ENCODE measurements at regions not wholly inside any gene's neighbourhood (a gene's known extent, or its start where the extent isn't known, plus 50 kb on each side); places are given as distances from the start of the nearest gene placed in this dataset.

DNA sequence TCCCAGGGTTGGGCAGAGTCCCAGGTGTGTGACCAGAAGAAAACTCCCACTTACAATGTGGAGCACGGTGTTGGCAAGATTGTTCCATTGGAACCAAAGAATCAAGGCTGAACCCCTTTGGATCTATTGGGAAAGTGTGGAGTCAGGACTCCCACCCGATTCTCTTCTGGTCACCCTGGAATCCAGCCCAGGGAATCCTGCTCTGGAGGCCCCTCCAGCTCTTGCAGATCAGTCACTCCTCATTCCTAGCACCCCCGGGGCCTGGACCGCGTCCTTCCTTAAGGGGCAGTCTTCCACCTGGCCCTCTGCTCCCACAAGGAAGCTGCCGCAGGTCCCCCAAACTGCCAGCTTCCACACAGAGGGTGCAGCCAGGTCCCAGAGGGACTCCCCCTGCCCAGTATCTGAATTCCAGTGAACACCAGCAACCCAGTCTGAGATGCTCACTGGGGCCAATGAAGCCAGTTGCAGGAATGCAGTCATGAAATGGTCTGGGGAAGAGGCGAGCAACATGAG lies 170.1 kb downstream of the GADD45G start:
- no peak for FAIRE-seq
- H3K9me3 ChIP-seq (ENCODE audit: control insufficient read depth, low read depth, low read length), result no peaks in the 10 kb centered on the region
- no peaks in the 10 kb centered on the region for H3K36me3 ChIP-seq (ENCODE audit: control insufficient read depth in 2 of 2, extremely low read depth in 1 of 2, insufficient read depth in 2 of 2, low read length in 2 of 2)
- H3K4me3 ChIP-seq (ENCODE audit: control insufficient read depth in 2 of 3, extremely low read depth in 1 of 3, insufficient read depth in 2 of 3, low read depth in 1 of 3, low read length in 3 of 3), result no peak overlapping the region
- DNase-seq (ENCODE audit: low read depth, low spot score), result no peak
- no peak overlapping the region for H3K9ac ChIP-seq (ENCODE audit: control insufficient read depth, extremely low read depth, insufficient read depth, low read length)
- dilution Hi-C loops (cut with MboI; ENCODE audit: extremely low pct_ligation_motif_present, low sequenced_read_pairs), result loop anchor here (5.0 kb wide), 1 partner anchor 67 kb away; no protein-coding TSS in a partner anchor
- no peaks in the 10 kb centered on the region for H4K20me1 ChIP-seq (ENCODE audit: control insufficient read depth, extremely low read depth, insufficient read depth, low read length)
- H3K4me2 ChIP-seq (ENCODE audit: control insufficient read depth, extremely low read depth, insufficient read depth, low read depth, low read length), result no peak overlapping the region
- H3K79me2 ChIP-seq (ENCODE audit: control insufficient read depth, insufficient read depth, low read length), result no peaks in the 10 kb centered on the region
- H2AFZ ChIP-seq (ENCODE audit: control insufficient read depth, low read length), result no peak overlapping the region
- H3K9me1 ChIP-seq (ENCODE audit: control insufficient read depth, extremely low read depth, insufficient read depth, low read length), result no peaks in the 10 kb centered on the region
- no peaks in the 10 kb centered on the region for H3K4me1 ChIP-seq (ENCODE audit: control insufficient read depth, extremely low read depth, insufficient read depth, low read length)
- H3K27ac ChIP-seq (ENCODE audit: control insufficient read depth, insufficient read depth, low read length), result no peak overlapping the region
- TF ChIP-seq CTCF (optimal IDR thresholded peaks at IDR 0.05 in 1 of 3, IDR thresholded peaks at IDR 0.05 in 1 of 3, conservative IDR thresholded peaks at IDR 0.05 in 1 of 3; ENCODE audit: extremely low read depth in 1 of 3, insufficient read depth in 2 of 3, low read length in 3 of 3) (no peak), EZH2 (IDR thresholded peaks at IDR 0.05; ENCODE audit: low read length) (no peak)
- no peaks in the 10 kb centered on the region for H3K27me3 ChIP-seq (ENCODE audit: control insufficient read depth, extremely low read depth, insufficient read depth, low read length)

DNA sequence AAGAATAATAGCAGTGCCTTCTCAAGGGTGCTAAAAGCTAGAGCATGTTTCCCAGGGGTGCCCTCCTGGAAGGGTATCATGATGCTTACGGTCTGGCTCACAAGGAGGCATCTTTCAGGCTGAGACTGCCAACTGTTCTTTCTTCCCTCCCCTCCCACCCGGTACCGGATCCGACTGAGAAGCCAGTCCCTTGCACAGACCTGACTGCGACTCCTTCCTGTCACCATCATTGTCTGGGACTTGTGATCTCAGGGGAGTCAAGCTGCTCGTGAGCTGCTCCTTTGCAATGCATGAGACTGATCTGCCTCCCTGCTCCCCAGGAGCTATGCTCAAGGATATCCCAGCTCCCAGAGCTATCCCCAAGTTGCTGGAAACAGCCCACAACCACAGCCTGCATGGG lies 170.8 kb downstream of the GADD45G start:
- dilution Hi-C loops (cut with MboI; ENCODE audit: extremely low pct_ligation_motif_present, low sequenced_read_pairs), result no loop called here
- Histone ChIP-seq H3K27ac (ENCODE audit: control insufficient read depth, insufficient read depth, low read length) (no peak overlapping the region), H3K4me1 (ENCODE audit: control insufficient read depth, extremely low read depth, insufficient read depth, low read length) (no peaks in the 10 kb centered on the region), H3K9ac (ENCODE audit: control insufficient read depth, extremely low read depth, insufficient read depth, low read length) (no peak overlapping the region), H4K20me1 (ENCODE audit: control insufficient read depth, extremely low read depth, insufficient read depth, low read length) (no peaks in the 10 kb centered on the region), H2AFZ (ENCODE audit: control insufficient read depth, low read length) (no peak overlapping the region), H3K79me2 (ENCODE audit: control insufficient read depth, insufficient read depth, low read length) (no peaks in the 10 kb centered on the region), H3K9me1 (ENCODE audit: control insufficient read depth, extremely low read depth, insufficient read depth, low read length) (no peaks in the 10 kb centered on the region), H3K36me3 (ENCODE audit: control insufficient read depth in 2 of 2, extremely low read depth in 1 of 2, insufficient read depth in 2 of 2, low read length in 2 of 2) (no peaks in the 10 kb centered on the region), H3K4me2 (ENCODE audit: control insufficient read depth, extremely low read depth, insufficient read depth, low read depth, low read length) (no peak overlapping the region), H3K4me3 (ENCODE audit: control insufficient read depth in 2 of 3, extremely low read depth in 1 of 3, insufficient read depth in 2 of 3, low read depth in 1 of 3, low read length in 3 of 3) (no peak overlapping the region), H3K9me3 (ENCODE audit: control insufficient read depth, low read depth, low read length) (no peaks in the 10 kb centered on the region), H3K27me3 (ENCODE audit: control insufficient read depth, extremely low read depth, insufficient read depth, low read length) (no peaks in the 10 kb centered on the region)
- DNase-seq (ENCODE audit: low read depth, low spot score) (no peak), FAIRE-seq (no peak)
- no peak for TF ChIP-seq EZH2 (IDR thresholded peaks at IDR 0.05; ENCODE audit: low read length)
- no peak for TF ChIP-seq CTCF (optimal IDR thresholded peaks at IDR 0.05 in 1 of 3, IDR thresholded peaks at IDR 0.05 in 1 of 3, conservative IDR thresholded peaks at IDR 0.05 in 1 of 3; ENCODE audit: extremely low read depth in 1 of 3, insufficient read depth in 2 of 3, low read length in 3 of 3)

Data from keratinocyte (primary cell).